Mesothelial cell of epicardium (in vitro differentiated cells): ENCODE measurements at regions not wholly inside any gene's neighbourhood (a gene's known extent, or its start where the extent isn't known, plus 50 kb on each side); places are given as distances from the start of the nearest gene placed in this dataset.

Source experiments
- DNase-seq, 2 experiments: peaks; one replicate each; pipeline ENCODE4 v3.0.0; 2021; ENCODE audit warnings: low spot score in 2 of 2; ENCODE audit not compliant: unreplicated experiment in 2 of 2
- H3K27ac Mint-ChIP-seq: 2 replicates; pipeline ENCODE4 v1.8.0; 2021; ENCODE audit warnings: mixed read lengths
- H3K27me3 Mint-ChIP-seq: 2 replicates; pipeline ENCODE4 v1.8.0; 2021; ENCODE audit warnings: low read depth, mixed read lengths
- H3K36me3 Mint-ChIP-seq: 2 replicates; pipeline ENCODE4 v1.8.0; 2021; ENCODE audit warnings: mixed read lengths
- H3K4me1 Mint-ChIP-seq: 2 replicates; pipeline ENCODE4 v1.8.0; 2021; ENCODE audit warnings: mixed read lengths
- H3K4me3 Mint-ChIP-seq: 2 replicates; pipeline ENCODE4 v1.8.0; 2021; ENCODE audit warnings: mild to moderate bottlenecking, moderate library complexity, mixed read lengths
- H3K9me3 Mint-ChIP-seq: 2 replicates; pipeline ENCODE4 v1.8.0; 2021; ENCODE audit warnings: mixed read lengths
- CTCF ChIP-seq: fragments of 200-600 bp; sonication (generic); IDR thresholded peaks from one replicate; pipeline ENCODE4 v1.5.0; 2021; ENCODE audit warnings: antibody characterized with exemption; ENCODE audit not compliant: unreplicated experiment

- H3K9me3 Mint-ChIP-seq: no peaks in the 10 kb centered on the region
- no peak overlapping the region for H3K27ac Mint-ChIP-seq
- no peak overlapping the region for H3K4me3 Mint-ChIP-seq
- no peaks in the 10 kb centered on the region for H3K27me3 Mint-ChIP-seq
- peaks cover 18% of the 10 kb centered on the region for H3K4me1 Mint-ChIP-seq
- peak; percentile 45 for TF ChIP-seq CTCF
- DNase-seq: no peak
- H3K36me3 Mint-ChIP-seq: no peaks in the 10 kb centered on the region
Observed at GRCh38 chr4:136637071-136637777, 895.1 kb downstream of the PCDH18 start.

- Mint-ChIP-seq H3K27me3 (no peaks in the 10 kb centered on the region), H3K4me1 (peaks cover 18% of the 10 kb centered on the region), H3K27ac (no peak overlapping the region), H3K9me3 (no peaks in the 10 kb centered on the region), H3K4me3 (no peak overlapping the region), H3K36me3 (no peaks in the 10 kb centered on the region)
- TF ChIP-seq CTCF: no peak
- no peak for DNase-seq
Observed at GRCh38 chr4:136636155-136636554, 896.1 kb downstream of the PCDH18 start.

- Mint-ChIP-seq H3K4me1 (peaks cover 18% of the 10 kb centered on the region), H3K36me3 (no peaks in the 10 kb centered on the region), H3K9me3 (no peaks in the 10 kb centered on the region), H3K27ac (no peak overlapping the region), H3K27me3 (no peaks in the 10 kb centered on the region), H3K4me3 (no peak overlapping the region)
- DNase-seq: no peak
- no peak for TF ChIP-seq CTCF
Observed at GRCh38 chr4:136634121-136634520, 898.2 kb downstream of the PCDH18 start.

- Mint-ChIP-seq H3K4me3 (no peak overlapping the region), H3K9me3 (peaks cover 37% of the 10 kb centered on the region), H3K4me1 (no peaks in the 10 kb centered on the region), H3K27me3 (no peaks in the 10 kb centered on the region), H3K36me3 (peaks cover 9% of the 10 kb centered on the region), H3K27ac (no peak overlapping the region)
- no peak for DNase-seq
- TF ChIP-seq CTCF: no peak
Observed at GRCh38 chr4:136599890-136600289, 932.4 kb downstream of the PCDH18 start.

- Mint-ChIP-seq H3K27me3 (no peaks in the 10 kb centered on the region), H3K36me3 (no peaks in the 10 kb centered on the region), H3K9me3 (peaks cover 26% of the 10 kb centered on the region), H3K27ac (no peak overlapping the region), H3K4me1 (no peaks in the 10 kb centered on the region), H3K4me3 (no peak overlapping the region)
- DNase-seq: no peak
- no peak for TF ChIP-seq CTCF
Observed at GRCh38 chr4:136590440-136590839, 941.9 kb downstream of the PCDH18 start.
